Right lobe of liver (tissue), 6 donors: ENCODE measurements at regions not wholly inside any gene's neighbourhood (a gene's known extent, or its start where the extent isn't known, plus 50 kb on each side); places are given as distances from the start of the nearest gene placed in this dataset.

Experiments
- ATAC-seq, 4 donors: fragments of 200-7000 bp; cut with Tn5 transposase; one replicate each; pipeline ENCODE4 v1.9.1; 2020; ENCODE audit warnings: mild to moderate bottlenecking in 4 of 4, moderate library complexity in 4 of 4
- DNase-seq, 3 donors: peaks; one replicate each; pipeline ENCODE4 v3.0.0-alpha.2; 2020
- H3K27ac ChIP-seq, 3 donors: fragments of 200-600 bp; one replicate each; pipeline ENCODE4 v1.8.0; 2022
- H3K27me3 ChIP-seq, 2 donors: fragments of 200-600 bp; one replicate each; pipeline ENCODE4 v1.8.0; 2022
- H3K36me3 ChIP-seq, 4 donors: fragments of 200-600 bp; sonication (generic) in 1 of 4; one replicate each; pipeline versions ENCODE4 v1.5.1 to v1.8.0; 2017 to 2022; ENCODE audit warnings: control low read depth in 1 of 4
- H3K4me1 ChIP-seq, 4 donors: fragments of 200-600 bp; sonication (generic) in 1 of 4; one replicate each; pipeline versions ENCODE4 v1.5.1 to v1.8.0; 2017 to 2022; ENCODE audit warnings: control low read depth in 1 of 4
- H3K4me3 ChIP-seq, 3 donors: fragments of 200-600 bp; one replicate each; pipeline ENCODE4 v1.8.0; 2022
- H3K9me3 ChIP-seq, 4 donors: fragments of 200-600 bp; sonication (generic) in 1 of 4; one replicate each; pipeline versions ENCODE4 v1.5.1 to v1.8.0; 2017 to 2022; ENCODE audit warnings: control low read depth in 1 of 4
- POLR2A ChIP-seq: fragments of 450-650 bp; IDR thresholded peaks from one replicate; pipeline ENCODE4 v1.6.1; 2017; ENCODE audit warnings: antibody characterized with exemption, mild to moderate bottlenecking
- WGBS: methylation state at CpG from one replicate; pipeline ENCODE4 v1.1.6; 2018; ENCODE audit warnings: low coverage, low lambda C conversion rate; ENCODE audit not compliant: insufficient coverage; ENCODE audit errors: missing lambda C conversion rate; 5-methylcytosine and 5-hydroxymethylcytosine counted together
- intact Hi-C, 2 donors: fragments of 100-400 bp; cut with DNase I; formaldehyde crosslinking; loops; one replicate each; pipeline versions ENCODE4 v1.11.2 to v1.14.1; 2022
- TF ChIP-seq, protein P1 (sequence below), 4 donors: fragments of 200-600 bp in 3 of 4; fragments of 450-650 bp in 1 of 4; IDR thresholded peaks; one replicate each; pipeline versions ENCODE4 v1.5.1 to v1.8.0; 2016 to 2022; ENCODE audit warnings: antibody characterized with exemption in 4 of 4, mild to moderate bottlenecking in 2 of 4
- donor health status: DM: no; HTN: yes; CAD: no.
- donor health status: DM: no; HTN: no; CAD: no.
- donor health status: DM: no; HTN: no; CAD: no.
- donor health status: DM: no; HTN: yes; CAD: no.
- donor health status: DM: no; HTN: yes; CAD: no.

DNA sequence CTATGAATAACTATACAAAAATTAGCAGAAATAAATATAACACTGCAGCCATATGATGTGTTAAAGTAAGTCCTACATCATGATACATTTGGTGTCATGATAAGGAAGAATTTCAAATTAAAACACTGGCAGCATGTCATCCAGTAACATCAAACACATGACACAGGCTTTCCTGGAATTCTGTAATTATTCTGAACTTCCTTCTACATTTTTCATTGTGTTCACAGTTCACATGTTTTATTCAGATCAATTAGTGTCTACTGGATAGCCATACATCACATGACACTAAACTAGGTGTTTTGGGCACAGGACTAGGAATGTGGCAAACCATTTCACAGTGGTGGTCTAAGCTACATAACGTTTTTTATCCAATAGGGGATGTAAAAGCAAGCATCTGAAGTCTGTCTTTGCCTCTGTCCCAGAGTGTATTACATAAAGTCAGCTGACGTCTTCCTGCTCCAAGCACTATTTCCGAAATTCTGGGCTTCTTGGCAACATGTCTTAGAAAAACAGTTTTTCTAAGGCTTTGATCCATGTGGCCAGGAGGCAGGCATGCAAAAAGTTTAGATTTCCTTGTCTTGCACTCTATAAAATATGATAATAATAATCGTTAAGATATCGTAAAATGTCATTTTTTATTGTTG lies 707.9 kb downstream of the CENPC start:
- ATAC-seq (no peak), DNase-seq (no peak)
- Histone ChIP-seq H3K27ac (no peak overlapping the region), H3K27me3 (no peaks in the 10 kb centered on the region), H3K36me3 (no peaks in the 10 kb centered on the region), H3K4me1 (no peaks in the 10 kb centered on the region), H3K4me3 (no peak overlapping the region), H3K9me3 (no peaks in the 10 kb centered on the region)
- 34% methylated on average over 5 of the region's 5 CpGs for WGBS
- intact Hi-C loops, result no loop called here
- TF ChIP-seq, protein P1, sequence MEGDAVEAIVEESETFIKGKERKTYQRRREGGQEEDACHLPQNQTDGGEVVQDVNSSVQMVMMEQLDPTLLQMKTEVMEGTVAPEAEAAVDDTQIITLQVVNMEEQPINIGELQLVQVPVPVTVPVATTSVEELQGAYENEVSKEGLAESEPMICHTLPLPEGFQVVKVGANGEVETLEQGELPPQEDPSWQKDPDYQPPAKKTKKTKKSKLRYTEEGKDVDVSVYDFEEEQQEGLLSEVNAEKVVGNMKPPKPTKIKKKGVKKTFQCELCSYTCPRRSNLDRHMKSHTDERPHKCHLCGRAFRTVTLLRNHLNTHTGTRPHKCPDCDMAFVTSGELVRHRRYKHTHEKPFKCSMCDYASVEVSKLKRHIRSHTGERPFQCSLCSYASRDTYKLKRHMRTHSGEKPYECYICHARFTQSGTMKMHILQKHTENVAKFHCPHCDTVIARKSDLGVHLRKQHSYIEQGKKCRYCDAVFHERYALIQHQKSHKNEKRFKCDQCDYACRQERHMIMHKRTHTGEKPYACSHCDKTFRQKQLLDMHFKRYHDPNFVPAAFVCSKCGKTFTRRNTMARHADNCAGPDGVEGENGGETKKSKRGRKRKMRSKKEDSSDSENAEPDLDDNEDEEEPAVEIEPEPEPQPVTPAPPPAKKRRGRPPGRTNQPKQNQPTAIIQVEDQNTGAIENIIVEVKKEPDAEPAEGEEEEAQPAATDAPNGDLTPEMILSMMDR (IDR thresholded peaks at IDR 0.05), result no peak
- no peak for TF ChIP-seq POLR2A

DNA sequence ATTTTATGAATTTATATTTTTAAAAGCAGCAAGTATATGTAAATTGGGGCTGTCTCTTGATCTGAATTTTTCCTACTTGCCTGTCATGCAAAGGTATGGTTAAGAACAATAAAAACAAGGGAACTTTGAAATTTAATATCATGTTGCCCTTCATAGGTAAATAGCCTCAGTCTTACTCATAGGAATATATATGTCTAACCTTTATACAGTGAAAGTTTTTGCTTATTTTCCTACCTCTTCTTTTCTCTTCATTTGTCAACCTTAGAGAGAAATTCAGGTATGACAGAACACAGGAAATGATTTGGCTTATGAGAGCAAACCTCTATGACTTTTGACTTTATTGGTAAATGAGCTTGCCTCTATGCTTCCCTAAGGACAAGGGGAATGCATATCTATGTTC lies 716.0 kb downstream of the CENPC start:
- Histone ChIP-seq H3K4me3 (no peak overlapping the region), H3K4me1 (no peaks in the 10 kb centered on the region), H3K36me3 (no peaks in the 10 kb centered on the region), H3K9me3 (no peaks in the 10 kb centered on the region), H3K27me3 (no peaks in the 10 kb centered on the region), H3K27ac (no peak overlapping the region)
- TF ChIP-seq POLR2A, result no peak
- TF ChIP-seq, protein P1 (IDR thresholded peaks at IDR 0.05), result no peak
- intact Hi-C loops, result no loop called here
- ATAC-seq, result no peak
- no peak for DNase-seq

DNA sequence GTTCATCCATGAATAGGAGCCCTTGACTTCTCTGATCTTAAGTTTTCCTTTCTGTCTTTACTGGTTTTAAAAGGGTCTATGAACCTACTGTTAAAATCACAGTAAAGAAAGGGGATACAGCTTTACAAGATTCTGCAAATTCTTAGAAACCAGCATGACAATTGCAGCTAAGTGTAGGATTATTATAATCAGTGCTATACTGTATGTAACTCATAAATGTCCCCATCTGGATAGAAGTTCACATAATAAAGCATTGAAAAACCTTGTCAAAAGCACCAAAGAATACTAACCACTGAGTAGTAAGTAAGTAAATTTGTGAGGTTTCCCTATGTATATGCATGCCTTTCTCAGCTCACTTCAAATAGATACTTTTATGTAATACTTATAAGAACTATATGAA lies 724.6 kb downstream of the CENPC start:
- Histone ChIP-seq H3K36me3 (no peaks in the 10 kb centered on the region), H3K9me3 (no peaks in the 10 kb centered on the region), H3K27me3 (no peaks in the 10 kb centered on the region), H3K4me1 (no peaks in the 10 kb centered on the region), H3K27ac (no peak overlapping the region), H3K4me3 (no peak overlapping the region)
- no peak for DNase-seq
- TF ChIP-seq, protein P1 (IDR thresholded peaks at IDR 0.05), result no peak
- no peak for TF ChIP-seq POLR2A
- no peak for ATAC-seq
- intact Hi-C loops, result no loop called here

DNA sequence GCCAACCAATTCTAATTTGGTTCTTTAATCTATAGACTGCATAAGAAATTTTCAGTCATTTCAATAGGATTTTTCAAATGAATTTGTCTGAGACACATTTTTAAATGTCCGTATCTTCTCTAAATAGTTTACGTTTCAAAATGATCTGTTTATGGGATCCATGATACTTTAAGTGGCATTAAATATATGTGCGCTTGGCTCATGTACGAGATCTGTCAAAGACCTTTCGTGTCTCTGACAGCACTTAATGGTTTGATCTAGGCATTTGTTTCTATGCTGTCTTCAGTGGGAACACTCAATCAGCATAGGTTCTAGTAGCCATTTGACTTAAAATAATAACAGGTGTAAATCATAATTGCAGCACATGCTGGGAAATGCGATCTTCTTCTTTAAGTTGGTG lies 731.0 kb downstream of the CENPC start:
- intact Hi-C loops, result no loop called here
- Histone ChIP-seq H3K27ac (no peak overlapping the region), H3K27me3 (no peaks in the 10 kb centered on the region), H3K4me3 (no peak overlapping the region), H3K9me3 (no peaks in the 10 kb centered on the region), H3K4me1 (no peaks in the 10 kb centered on the region), H3K36me3 (no peaks in the 10 kb centered on the region)
- WGBS, result 70% methylated on average over 6 of the region's 6 CpGs
- TF ChIP-seq, protein P1 (IDR thresholded peaks at IDR 0.05), result no peak
- no peak for TF ChIP-seq POLR2A
- DNase-seq (no peak), ATAC-seq (no peak)

DNA sequence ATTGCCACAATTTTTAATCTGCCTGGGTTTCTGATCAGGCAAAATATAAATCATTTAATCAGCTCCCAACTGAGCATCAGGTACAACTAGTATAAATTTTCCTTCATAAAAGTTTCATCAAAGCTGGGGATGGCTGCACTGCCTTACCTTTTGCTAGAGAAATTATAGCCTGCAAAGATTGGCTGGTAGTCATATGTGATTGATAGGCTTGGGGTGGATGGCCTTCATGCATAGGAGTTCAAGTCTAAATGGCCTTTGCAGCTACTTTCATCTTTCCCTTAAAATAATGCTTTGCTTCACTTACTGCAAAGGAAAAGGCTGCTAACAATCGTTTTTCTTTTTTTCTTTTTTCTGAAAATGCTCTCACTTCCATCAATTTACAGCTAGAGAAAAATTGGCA lies 739.7 kb downstream of the CENPC start:
- H3K4me3 ChIP-seq, result no peak overlapping the region
- H3K27me3 ChIP-seq, result no peaks in the 10 kb centered on the region
- DNase-seq (no peak), ATAC-seq (no peak)
- H3K27ac ChIP-seq, result no peak overlapping the region
- H3K36me3 ChIP-seq, result no peaks in the 10 kb centered on the region
- H3K9me3 ChIP-seq, result no peaks in the 10 kb centered on the region
- TF ChIP-seq, protein P1 (IDR thresholded peaks at IDR 0.05), result no peak
- TF ChIP-seq POLR2A, result no peak
- WGBS, result 17% methylated on average over 1 of the region's 1 CpG
- H3K4me1 ChIP-seq, result no peaks in the 10 kb centered on the region
- intact Hi-C loops, result no loop called here
